GM12878 (cell line): ENCODE measurements at regions not wholly inside any gene's neighbourhood (a gene's known extent, or its start where the extent isn't known, plus 50 kb on each side); places are given as distances from the start of the nearest gene placed in this dataset.

ENCODE experiments used
- ATAC-seq: fragments of 200-7000 bp; cut with Tn5 transposase; 3 replicates; pipeline ENCODE4 v1.9.1; 2020; ENCODE audit warnings: mild to moderate bottlenecking, moderate library complexity
- BruUV-seq: library from RNA; stranded (reverse); fragments of 400-500 nt; replicated peaks from 2 replicates; lab custom pipeline; 2021; lab: Mats Ljungman, UMichigan
- CTCF ChIA-PET: fragments of 300-600 bp; sonication (Branson Sonifier 250); formaldehyde crosslinking; extraction: SDS; loops from one replicate; lab custom pipeline; 2021; ENCODE audit warnings: inconsistent platforms; lab: Yijun Ruan, JAX
- POLR2A ChIA-PET: fragments of 350-600 bp; formaldehyde crosslinking; extraction: SDS; loops from one replicate; lab custom pipeline; 2021; ENCODE audit warnings: inconsistent platforms; lab: Charles Lee
- RAD21 ChIA-PET: fragments of 300-600 bp; sonication (Branson Sonifier 250); formaldehyde crosslinking; loops from one replicate; lab custom pipeline; 2023; ENCODE audit warnings: antibody characterized with exemption; ENCODE audit not compliant: unreplicated experiment; lab: Charles Lee
- SMC1A ChIA-PET: fragments of 300-600 bp; sonication (Branson Sonifier 250); formaldehyde crosslinking; loops from one replicate; lab custom pipeline; 2023; ENCODE audit not compliant: unreplicated experiment, uncharacterized antibody; lab: Charles Lee
- DNase-seq: peaks from one replicate; pipeline ENCODE4 v3.0.0-alpha.2; 2011; ENCODE audit warnings: low read depth, low spot score
- FAIRE-seq: peaks from 3 replicates; lab custom pipeline; 2011; peaks lifted over from hg19 to GRCh38; lab: Jason Lieb, UNC
- H2AFZ ChIP-seq: 2 replicates; pipeline ENCODE4 v1.6.0; 2011; ENCODE audit warnings: low read depth, low read length, control low read depth; ENCODE audit not compliant: control insufficient read depth
- H3K27ac ChIP-seq: 2 replicates; pipeline ENCODE4 v1.5.1; 2011; ENCODE audit warnings: control low read depth; ENCODE audit not compliant: control insufficient read depth, insufficient read depth
- H3K27me3 ChIP-seq, 2 experiments: replicated peaks in 1 of 2; 2 replicates each; pipeline versions ENCODE4 v1.6.0 to v1.6.1; 2011; ENCODE audit warnings: low read length in 1 of 2; ENCODE audit not compliant: control insufficient read depth in 2 of 2, insufficient read depth in 2 of 2
- H3K36me3 ChIP-seq, 2 experiments: 2 replicates each; pipeline ENCODE4 v1.5.1; 2011; ENCODE audit warnings: low read length in 1 of 2; ENCODE audit not compliant: control insufficient read depth in 2 of 2, insufficient read depth in 2 of 2
- H3K4me1 ChIP-seq: 2 replicates; pipeline ENCODE4 v1.6.1; 2011; ENCODE audit warnings: mild to moderate bottlenecking, low read length, moderate library complexity, mixed read lengths; ENCODE audit not compliant: control insufficient read depth, insufficient read depth
- H3K4me2 ChIP-seq: 2 replicates; pipeline ENCODE4 v1.6.0; 2011; ENCODE audit warnings: control low read depth; ENCODE audit not compliant: control insufficient read depth, insufficient read depth
- H3K4me3 ChIP-seq: fragments of 200-600 bp; sonication (generic); 2 replicates; pipeline ENCODE4 v1.5.1; 2016
- H3K79me2 ChIP-seq: 2 replicates; pipeline ENCODE4 v1.6.0; 2011; ENCODE audit warnings: low read length; ENCODE audit not compliant: control insufficient read depth, insufficient read depth
- H3K9ac ChIP-seq: 2 replicates; pipeline ENCODE4 v1.8.0; 2011; ENCODE audit warnings: low read length, control low read depth, mixed read lengths; ENCODE audit not compliant: control insufficient read depth, insufficient read depth
- H3K9me3 ChIP-seq: replicated peaks from 3 replicates; pipeline ENCODE4 v1.5.1; 2011; ENCODE audit warnings: mild to moderate bottlenecking, low read length; ENCODE audit not compliant: control insufficient read depth, insufficient read depth
- H4K20me1 ChIP-seq: 2 replicates; pipeline ENCODE4 v1.6.0; 2011; ENCODE audit not compliant: control insufficient read depth, insufficient read depth
- EP300 ChIP-seq, 2 experiments: fragments of 150-350 bp in 1 of 2; IDR thresholded peaks; 2 replicates each; pipeline ENCODE4 v1.6.1; 2011 to 2012; ENCODE audit warnings: low read depth in 2 of 2, low read length in 2 of 2, borderline replicate concordance in 1 of 2, improper control_type of control experiment in 1 of 2, inconsistent platforms in 1 of 2; ENCODE audit not compliant: control insufficient read depth in 1 of 2
- FOXM1 ChIP-seq: IDR thresholded peaks from 2 replicates; pipeline ENCODE4 v1.6.1; 2012; ENCODE audit warnings: low read depth, mild to moderate bottlenecking, inconsistent platforms, low read length, moderate library complexity
- SREBF2 ChIP-seq: IDR thresholded peaks from 2 replicates; pipeline ENCODE4 v1.6.1; 2012; ENCODE audit warnings: mild to moderate bottlenecking, low read length
- ZBTB33 ChIP-seq: fragments of 450-650 bp; IDR thresholded peaks from 2 replicates; pipeline ENCODE4 v1.6.1; 2017; ENCODE audit warnings: mild to moderate bottlenecking
- WGBS: methylation state at CpG from one replicate; pipeline ENCODE4 v1.1.6; 2016; ENCODE audit warnings: low lambda C conversion rate; ENCODE audit not compliant: insufficient replicate concordance, insufficient coverage; ENCODE audit errors: missing lambda C conversion rate; 5-methylcytosine and 5-hydroxymethylcytosine counted together
- in situ Hi-C: fragments of 300-500 bp; cut with MboI; formaldehyde crosslinking; loops from 9 replicates; pipeline ENCODE4 v1.14.3; 2018; ENCODE audit warnings: mixed read lengths
- intact Hi-C: fragments of 100-400 bp; cut with micrococcal nuclease; formaldehyde crosslinking; loops from one replicate; pipeline ENCODE4 v1.14.2; 2022; ENCODE audit not compliant: unreplicated experiment

- TF ChIP-seq EP300 (IDR thresholded peaks at IDR 0.05; ENCODE audit: borderline replicate concordance in 1 of 2, control insufficient read depth in 1 of 2, low read depth in 2 of 2, low read length in 2 of 2), result no peak
These were observed 108.4 kb downstream of the LSM3 start (continued) for GRCh38 chr3:14286887-14287500.

- Histone ChIP-seq H3K4me3 (no peak overlapping the region), H3K9me3 (no peaks in the 10 kb centered on the region), H3K27ac (no peak overlapping the region), H3K9ac (no peak overlapping the region), H3K4me1 (no peaks in the 10 kb centered on the region), H2AFZ (no peak overlapping the region), H3K36me3 (no peaks in the 10 kb centered on the region), H3K4me2 (no peak overlapping the region), H3K27me3 (peaks cover 0 to 3% of the 10 kb centered on the region in 2 experiments; a peak in 1 of 4 replicates), H3K79me2 (no peaks in the 10 kb centered on the region), H4K20me1 (no peaks in the 10 kb centered on the region)
- in situ Hi-C loops (no loop called here), intact Hi-C loops (no loop called here)
- BruUV-seq, result no TSS peak
- CTCF ChIA-PET, result interaction anchor here (0.7 to 1.8 kb wide), 4 partner anchors 9 to 224 kb away, joined by 3 to 5 read pairs (median 3); no protein-coding TSS in a partner anchor
- DNase-seq, result no peak
- POLR2A ChIA-PET, result no interaction called here
- WGBS, result 22% methylated on average over 2 of the region's 2 CpGs
- ATAC-seq, result no peak
- TF ChIP-seq SREBF2 (no peak), FOXM1 (no peak), ZBTB33 (no peak)
- peak; percentile 23 for FAIRE-seq
- RAD21 ChIA-PET, result no interaction called here
- SMC1A ChIA-PET, result interaction anchor here (0.7 kb wide), 1 partner anchor 526 kb away, joined by 3 read pairs; no protein-coding TSS in a partner anchor
These were observed 109.7 kb downstream of the LSM3 start for GRCh38 chr3:14288177-14288788.
